NCI-H774 (cell line): ENCODE measurements at regions not wholly inside any gene's neighbourhood (a gene's known extent, or its start where the extent isn't known, plus 50 kb on each side); places are given as distances from the start of the nearest gene placed in this dataset.
"Not testable (repeated sequence)": the region's sequence is repeated elsewhere in the genome, so short reads cannot be mapped to it uniquely, and the experiment has no call there.

ENCODE experiments used
- DNase-seq: peaks from one replicate; lab custom pipeline; 2025; lab: John Stamatoyannopoulos, UW

DNA sequence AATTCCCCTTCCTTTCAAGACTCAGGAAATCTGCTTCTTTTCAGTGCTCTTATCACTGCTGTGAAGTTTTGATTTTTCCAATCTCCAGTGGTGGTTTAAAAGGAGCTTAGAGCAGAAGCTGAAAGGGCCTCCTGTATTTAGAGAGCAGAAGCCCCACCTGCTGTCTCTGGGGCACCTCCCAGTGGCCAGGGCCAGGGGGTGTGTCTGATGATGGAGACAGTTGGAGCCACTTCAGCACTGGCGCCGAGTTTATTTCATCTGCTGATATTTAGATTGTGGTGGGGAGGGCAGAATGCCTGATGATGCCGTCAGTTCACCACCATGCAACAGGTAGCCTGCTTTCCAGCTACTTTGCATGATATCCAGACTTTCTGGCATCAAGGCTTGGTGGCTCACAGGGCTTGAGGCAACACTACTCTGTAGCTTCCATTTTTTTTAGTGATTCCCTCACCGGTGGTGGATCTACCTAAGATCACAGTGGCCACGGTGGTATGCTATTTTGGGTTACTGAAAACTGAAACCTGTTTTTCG, 371.9 kb downstream of the KCNRG start:
- DNase-seq: no peak

DNA sequence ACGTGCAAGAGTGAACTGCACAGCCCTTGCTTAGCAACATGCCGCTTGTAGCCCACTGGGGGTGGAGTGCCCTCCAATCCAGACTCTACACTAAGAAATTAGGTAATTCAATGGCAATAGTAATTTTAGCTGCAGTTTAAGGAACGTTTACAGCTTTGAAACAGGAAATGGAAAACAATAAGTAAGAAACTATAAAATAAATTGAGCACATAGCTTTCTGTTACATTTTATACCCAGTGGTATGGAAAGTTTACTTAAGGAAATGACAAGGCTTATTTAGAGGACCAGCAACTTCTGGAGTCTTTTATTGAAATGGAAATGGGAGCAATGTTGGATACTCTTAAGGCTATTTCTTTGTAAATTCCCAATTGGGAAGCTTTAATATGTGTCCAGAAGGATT, 373.2 kb downstream of the KCNRG start:
- no peak for DNase-seq

DNA sequence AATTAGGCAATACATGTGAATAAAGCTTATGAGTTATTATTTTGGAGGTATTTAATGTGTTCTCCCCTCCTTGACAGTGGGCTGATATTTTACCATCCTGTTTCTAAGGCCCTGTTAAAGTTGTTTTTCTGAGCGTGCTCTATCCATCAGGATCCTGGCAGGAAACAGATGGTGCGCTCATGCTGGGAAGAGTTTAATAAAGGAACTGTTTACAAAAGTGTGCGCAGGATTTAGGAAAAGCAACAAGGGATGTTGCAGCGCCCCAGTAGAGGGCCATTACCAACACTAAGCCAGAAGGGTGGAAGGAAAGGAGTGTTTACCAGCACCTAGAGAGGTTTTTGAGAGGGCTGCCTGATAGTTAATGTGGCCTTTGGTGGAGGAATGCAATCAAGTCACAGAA, 374.5 kb downstream of the KCNRG start:
- DNase-seq: peak; percentile 12

DNA sequence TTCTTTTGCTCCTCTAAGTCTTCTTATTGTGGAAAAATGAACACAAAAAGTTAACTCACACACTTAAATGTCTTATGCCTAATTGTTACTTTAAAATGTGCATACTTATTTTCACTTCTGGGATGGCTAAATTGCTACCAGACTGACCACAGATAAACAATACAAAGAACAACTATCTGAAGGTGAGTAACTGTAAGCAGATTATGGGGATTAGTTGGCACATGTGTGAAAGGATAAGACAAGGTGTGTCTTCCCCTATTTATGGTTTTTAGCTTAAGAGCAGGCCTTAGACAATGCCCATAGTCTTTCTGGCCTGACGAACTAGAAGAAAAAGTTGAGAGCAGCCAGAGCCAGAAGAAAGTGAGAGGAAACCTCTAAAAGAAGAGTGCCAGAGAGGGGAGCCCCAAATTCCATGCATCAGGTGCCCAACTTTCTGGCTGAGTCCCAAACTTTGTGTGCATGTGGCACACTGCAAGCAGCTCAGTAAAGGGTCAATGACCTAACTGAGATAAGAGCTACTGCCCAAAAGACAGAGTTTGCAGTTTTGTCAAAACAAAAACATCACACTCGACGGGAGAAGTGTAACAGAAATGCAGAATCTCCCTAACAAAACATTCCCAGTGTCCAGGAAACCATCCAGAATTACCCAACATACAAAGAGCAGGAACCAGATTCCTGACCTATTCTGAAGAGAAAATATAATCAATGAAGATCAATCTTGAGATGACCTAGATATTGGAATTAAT, 375.4 kb downstream of the KCNRG start:
- DNase-seq: no peak

DNA sequence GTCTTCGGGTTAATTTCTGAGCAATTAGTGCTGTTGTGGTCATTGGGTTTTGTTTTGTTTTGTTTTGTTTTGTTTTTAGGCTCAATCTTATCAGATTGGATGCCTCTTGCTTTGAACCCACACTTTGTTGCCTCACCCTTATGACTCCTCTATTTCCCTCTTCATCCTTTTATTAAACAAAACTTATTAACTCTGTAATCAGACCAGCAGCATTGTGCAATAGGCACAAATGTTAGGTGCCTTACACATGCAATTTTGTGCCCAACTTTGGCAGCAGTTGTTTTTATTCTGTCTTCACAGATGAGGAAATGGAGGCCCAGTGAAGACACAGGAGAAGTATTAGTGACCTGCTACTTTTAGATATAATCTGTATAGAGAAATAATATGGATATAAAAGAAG, 377.7 kb downstream of the KCNRG start:
- no peak for DNase-seq

DNA sequence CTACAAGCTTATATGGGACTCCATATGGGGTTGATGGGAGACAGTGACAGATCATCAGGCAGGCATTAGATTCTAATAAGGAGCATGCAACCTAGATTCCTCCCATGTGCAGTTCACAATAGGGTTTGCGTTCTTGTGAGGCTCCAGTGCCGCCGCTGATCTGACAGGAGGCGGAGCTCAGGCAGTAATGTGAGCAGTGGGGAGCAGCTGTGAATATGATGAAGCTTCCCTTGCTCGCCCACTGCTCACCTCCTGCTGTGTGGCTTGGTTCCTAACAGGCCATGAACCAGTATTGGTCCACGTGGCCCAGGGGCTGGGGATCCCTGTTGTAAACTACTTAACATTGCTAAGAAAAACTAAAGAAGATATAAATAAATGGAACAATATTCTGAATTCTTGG, 378.4 kb downstream of the KCNRG start:
- no peak for DNase-seq

DNA sequence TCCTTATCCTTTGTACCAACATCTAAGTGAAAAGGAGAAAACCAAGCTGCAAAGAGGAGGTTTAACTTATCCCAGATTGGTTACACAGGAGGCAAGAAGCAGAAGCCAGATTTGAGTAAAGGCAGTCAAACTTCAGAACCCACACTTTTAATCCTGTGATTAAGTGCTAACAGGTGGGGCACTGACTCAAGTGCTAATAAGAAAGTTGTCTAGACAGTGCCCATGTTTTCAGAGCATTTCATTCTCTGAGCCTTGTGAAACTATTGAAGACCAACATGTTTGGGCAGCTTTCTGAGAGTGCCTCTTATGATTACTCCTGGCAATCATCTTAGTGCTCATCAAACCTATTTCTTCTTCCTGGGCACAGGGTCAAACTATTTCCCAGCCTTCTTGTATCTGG, 380.8 kb downstream of the KCNRG start:
- DNase-seq: no peak

DNA sequence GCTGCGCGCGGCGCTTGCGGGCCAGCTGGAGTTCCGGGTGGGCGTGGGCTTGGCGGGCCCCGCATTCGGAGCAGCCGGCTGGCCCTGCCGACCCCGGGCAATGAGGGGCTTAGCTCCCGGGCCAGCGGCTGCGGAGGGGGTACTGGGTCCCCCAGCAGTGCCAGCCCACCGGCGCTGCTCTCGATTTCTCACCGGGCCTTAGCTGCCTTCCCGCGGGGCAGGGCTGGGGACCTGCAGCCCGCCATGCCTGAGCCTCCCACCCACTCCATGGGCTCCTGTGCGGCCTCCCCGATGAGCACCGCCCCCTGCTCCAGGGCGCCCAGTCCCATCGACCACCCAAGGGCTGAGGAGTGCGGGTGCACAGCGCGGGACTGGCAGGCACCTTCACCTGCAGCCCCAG, 381.4 kb downstream of the KCNRG start:
- not testable (repeated sequence) for DNase-seq

DNA sequence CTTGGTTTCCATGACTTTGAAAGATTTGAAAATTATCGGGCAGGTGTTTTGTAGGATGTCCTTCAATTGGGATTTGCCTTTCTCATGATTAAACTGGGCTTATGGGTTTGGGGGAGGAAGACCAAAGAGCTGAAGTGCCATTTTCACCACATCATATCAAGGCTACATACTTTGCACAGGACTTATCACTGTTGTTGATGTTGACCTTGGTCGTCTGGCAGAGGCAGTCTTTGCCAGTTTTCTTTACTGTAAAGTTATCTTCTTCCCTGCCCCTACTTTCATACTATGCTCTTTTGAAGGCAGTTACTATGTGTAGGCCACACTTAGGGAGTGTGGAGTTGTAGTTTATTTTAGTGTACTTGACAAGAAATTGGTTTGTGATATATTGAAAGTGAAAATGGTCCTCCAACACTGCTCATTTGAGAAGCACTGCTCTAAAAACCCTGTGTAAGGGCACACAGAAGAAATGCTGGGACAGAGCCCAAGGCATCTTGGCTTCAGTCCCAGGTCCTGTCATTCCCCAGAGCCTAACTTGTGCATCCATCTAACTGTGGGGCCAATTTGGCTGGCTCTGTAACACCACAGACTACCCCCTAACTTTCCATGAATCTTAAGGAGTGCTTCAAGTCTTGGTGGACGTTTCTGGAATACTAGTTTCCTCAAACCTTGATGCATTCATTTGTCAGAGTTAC, 384.9 kb downstream of the KCNRG start:
- no peak for DNase-seq

DNA sequence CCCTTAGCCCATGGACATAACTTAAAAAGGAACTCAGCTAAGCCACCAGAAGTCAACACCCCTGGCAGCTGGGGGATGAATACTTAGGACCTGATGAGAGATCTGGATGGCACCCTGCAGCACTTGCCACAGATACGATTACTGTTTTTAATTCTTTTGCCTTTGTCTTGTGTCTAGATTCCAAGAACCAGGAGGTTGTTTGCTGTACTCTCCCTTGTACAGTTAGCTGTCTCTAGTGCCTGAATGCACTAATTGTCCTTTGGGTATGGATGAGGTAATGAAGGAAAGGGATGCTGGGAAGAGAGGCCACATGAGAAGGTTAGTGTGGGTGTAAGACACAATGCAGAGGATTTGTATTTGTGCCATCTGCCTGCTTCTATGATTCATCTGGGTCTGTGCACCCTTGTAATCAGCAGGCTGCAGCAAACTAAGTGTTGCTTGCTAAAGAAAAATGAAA, 385.8 kb downstream of the KCNRG start:
- DNase-seq: no peak

DNA sequence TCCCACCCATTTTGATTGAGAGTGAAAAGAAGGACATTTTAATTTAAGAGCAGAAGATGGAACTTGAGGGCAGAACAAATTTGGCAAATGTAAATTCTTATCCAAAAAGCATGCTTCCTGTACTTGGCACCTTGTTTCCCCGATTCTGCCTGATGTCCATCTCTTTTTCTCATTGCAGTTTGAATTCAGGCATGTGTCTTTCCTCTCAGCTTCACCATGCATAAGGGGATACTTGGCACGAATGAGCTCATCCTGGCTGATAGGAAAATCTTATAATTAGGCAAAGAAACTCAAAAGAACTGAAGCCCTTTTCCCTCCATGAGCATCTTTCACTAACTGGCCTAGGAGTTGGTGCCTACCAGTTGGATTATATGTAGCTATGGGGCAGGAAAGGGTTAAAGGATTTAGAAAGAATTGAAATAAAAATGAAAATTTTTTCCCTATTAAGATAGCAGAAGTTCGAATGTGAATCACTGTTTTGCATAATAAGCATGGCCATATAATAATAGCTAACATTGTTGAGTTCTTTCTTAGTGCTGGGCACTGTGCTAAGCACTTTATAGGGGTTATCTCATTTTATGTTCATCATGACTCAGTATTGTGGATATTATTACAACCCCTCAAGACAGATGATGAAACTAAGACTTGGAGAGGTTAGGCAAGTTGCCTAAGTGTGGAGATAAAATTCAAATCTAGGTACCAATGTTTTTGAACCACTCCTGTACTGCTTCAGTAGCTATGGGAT, 386.6 kb downstream of the KCNRG start:
- DNase-seq: no peak

DNA sequence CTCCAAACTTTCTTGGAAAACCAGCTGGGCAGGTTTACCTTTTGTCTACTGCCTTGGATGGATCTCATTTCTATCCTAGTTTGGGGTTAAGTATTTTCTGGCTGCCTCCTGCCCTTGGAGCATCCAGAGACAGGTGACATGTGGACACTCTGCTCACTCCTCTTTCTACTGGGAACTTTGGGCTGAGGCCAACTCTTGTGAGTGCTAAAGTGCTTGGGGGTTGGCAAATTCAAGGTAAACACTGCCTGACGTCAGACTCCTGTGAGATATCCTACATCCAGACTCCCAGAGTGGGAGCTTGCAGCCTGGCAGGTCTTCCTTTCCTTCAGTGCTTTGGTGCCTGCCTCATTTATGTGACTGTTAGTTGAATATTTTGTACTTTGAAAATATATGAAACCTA, 388.1 kb downstream of the KCNRG start:
- DNase-seq: peak; percentile 46

DNA sequence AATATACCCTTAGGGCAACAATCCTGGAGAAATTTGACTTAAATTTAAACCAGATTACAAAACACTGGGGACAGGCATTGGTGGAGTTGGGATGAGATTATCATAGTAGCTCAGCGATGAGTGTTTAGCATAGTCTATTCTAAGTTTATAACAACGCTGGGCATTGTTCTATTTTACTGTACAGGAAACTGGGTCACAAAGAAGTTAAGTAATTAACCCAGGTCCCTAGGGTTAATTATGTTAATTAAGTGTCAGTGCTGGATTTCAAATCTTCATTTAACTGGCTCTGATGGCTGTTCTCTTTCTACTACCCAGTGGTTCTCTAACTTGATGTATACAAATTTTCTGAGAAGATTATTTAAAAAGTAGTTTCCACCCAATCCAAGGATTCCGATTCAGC, 388.9 kb downstream of the KCNRG start:
- DNase-seq: no peak

DNA sequence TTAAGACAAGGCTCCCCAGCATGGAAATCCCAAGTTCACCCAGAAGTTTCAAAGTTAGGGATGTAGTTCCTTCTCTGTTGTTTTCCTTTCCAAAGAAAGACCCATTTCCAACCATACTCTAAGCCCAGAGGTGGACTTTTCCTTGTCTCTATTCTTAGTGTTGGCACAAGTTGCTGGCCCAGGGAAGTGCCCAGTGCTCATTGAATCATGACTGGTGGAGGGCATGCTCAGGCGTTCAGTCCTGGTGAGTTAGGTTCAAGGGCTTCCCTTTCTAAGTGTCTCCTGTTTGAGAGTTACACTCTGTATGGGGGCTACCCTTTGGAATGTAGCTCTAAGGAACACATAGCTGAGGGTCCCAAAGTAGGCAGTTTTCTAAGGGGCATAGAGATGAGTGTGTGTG, 389.5 kb downstream of the KCNRG start:
- DNase-seq: no peak

DNA sequence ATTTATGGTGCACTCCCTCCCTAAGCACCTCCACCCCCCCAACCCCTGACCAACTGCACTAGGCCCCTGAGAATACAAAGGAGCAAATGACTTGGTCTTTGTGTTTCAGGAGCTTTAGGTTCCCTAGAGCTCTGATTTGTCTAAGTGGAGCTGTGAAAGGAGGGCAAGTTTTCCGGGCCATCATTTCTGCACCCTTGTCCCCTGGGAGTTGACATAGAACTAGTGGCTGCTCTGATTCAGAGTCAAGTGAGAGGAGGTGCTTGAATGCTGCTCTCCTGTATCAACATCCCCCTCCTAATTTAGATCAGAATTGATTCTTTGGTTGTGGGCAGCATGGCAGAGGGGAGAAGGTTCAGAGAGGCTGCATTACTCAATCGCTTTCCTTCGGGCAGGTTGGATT, 391.6 kb downstream of the KCNRG start:
- DNase-seq: no peak

DNA sequence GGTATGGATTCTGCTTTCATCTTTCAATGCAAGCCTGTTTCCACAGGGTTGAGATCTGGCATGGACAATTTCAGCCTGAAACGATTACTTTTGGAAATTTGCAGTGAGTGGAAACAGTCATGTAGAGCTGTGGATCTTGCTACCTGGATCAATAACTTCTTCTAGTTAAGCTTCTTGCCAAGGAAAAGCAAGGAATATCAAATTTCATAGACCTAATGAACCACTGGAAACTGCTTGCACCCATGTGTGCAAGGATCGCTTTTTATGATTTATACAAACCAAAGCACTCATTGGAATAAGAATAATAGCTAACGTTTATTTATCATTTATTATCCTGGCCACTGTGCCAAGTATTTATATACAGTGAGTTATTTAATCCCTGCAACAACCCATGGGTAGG, 392.8 kb downstream of the KCNRG start:
- DNase-seq: no peak

DNA sequence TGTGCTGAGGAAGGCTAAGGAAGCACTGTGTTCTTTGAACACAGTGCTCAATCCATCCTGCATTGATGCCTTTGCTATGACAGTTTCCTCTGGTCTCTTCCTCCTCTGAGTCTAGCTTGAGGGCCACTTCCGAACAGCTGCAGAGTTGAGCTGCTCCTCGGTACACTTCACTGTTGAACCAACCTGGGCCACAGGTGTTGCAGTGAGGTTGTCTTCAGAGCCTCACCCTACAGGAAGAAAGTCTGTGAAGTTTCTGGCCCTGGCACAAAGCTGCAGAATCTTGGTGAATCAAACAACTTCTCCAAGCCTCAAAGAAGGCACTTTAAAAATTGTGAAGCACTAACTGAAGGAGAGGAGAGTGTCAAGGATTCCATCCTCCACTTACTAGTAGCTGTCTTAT, 394.0 kb downstream of the KCNRG start:
- no peak for DNase-seq

DNA sequence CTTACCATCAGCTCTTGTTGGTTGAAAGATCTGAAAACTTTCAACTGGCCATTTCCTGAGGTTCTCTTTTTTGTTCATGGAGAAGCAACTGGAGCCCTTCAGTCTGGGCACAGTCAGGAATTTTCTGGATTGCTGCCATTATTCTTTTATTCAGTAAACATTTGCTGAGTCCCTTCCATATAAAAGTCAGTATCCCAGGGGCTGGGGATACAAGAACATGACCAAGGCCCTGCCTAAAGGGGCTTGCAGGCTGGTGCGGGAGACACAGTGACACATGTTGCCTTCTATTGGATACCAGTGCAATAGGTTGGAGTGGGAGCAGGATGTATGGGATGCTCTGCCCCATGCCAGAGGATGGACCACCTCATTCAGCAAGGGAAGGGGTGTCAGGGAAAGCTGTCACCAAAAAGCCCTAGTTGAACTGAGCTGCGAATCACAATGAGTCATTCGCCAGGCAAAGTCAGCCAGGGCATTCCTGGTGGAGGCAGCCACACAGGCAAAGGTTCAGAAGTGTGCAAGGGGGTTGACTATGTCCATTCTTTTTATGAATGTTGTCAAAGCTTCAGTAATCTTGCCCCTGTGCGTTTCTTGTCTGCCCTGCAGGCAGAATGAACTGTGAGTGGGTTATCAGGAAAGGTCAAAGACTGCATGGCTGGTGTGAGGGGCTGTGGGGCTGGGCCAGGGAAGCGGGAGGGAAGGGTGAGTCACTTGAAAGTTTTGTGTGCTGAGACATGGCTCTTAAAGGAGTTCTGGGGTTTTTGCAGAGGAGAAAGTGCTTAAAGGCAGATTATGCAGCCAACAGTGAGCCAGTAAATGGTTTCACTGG, 395.9 kb downstream of the KCNRG start:
- DNase-seq: no peak

DNA sequence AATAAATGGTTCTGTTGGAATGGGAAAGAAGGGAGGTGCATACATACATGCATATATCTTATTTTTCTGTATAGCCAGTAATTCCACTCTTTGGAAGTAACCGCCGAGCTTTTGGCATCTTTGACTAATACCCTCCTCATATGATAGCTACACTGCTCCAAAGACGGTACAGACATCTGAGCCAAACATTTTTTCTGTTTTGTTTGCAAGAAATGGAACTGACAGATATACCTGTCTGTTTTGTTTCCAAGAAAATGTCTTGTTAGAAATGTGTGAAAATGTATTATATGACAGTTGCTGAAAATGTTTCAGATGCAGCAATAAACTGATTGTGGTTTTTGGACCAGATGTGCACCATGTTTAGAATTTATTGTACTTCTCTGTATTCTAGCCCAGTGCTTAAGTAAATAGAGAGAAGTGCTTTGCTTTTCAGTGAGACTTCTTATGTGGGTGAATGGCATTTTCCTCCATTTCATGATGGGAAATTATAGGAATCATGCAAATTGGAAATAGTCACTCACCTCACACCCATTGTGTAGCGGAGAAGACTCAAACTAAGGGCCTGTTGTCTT, 396.9 kb downstream of the KCNRG start:
- no peak for DNase-seq

DNA sequence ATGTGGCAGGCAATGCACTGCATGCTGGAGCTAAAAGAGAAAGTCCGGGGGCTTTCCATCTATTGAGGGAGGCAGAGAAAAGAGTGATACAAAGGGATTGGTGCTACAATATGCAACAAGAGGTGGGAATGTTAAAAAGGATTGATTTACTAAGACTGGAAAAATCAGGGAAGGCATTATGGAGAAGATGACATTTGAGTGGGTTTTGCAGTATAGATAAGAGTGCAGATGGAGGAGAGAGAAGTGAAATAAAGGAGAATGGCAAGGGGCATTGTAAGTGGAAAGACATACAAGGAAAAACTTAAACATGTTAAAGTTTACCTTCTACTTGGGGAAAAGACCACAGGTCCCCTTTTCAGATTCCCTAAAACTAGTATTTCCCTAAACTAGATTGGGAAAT, 399.4 kb downstream of the KCNRG start:
- DNase-seq: no peak

DNA sequence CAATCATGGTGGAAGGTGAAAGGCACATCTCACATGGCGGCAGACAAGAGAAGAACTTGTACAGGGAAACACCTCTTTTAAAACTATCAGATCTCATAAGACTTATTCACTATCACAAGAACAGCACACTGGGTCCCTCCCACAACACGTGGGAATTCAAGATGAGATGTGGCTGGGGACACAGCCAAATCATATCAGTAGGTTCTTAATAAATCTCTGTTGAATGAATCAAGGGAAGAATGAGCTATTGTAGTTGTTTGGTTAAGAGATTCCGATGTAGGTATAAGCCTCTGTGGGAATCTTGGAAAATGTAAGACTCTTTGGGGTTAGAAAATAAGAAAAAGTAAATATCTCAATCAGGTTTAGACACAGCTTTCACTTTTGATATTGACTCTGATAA, 400.2 kb downstream of the KCNRG start:
- no peak for DNase-seq

DNA sequence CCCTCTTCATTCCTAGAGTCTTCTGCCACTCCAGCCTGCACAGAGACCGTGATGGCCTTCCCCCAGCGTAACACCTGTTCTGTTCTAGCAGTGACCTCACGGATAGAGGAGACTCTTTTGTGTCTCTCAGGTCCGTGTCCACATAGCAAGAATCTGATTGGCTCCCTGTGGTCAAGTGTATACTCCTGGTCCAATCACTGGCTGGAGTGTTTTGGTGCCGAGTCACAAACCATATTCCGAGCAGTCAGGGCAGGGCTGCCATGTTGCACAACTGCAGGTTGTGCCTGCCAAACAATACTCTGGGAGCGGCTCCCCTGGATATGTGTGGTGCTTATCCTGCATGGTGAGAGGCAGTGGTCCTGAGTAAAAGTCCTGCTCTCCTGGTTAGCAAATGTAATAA, 402.4 kb downstream of the KCNRG start:
- no peak for DNase-seq
